Fibroblast of skin of right quadriceps (primary cell): ENCODE measurements at regions not wholly inside any gene's neighbourhood (a gene's known extent, or its start where the extent isn't known, plus 50 kb on each side); places are given as distances from the start of the nearest gene placed in this dataset.
"Not testable (repeated sequence)": the region's sequence is repeated elsewhere in the genome, so short reads cannot be mapped to it uniquely, and the experiment has no call there.

Experiments
- DNase-seq: peaks from one replicate; pipeline ENCODE4 v3.0.0-alpha.2; 2013

- DNase-seq, result peak; percentile 59
These were observed 59.5 kb upstream of the NEIL3 start for GRCh38 chr4:177250056-177250696.

GRCh38 chr4:177251237-177251636, 58.4 kb upstream of the NEIL3 start:
- DNase-seq, result no peak

GRCh38 chr4:177255359-177255758, 54.3 kb upstream of the NEIL3 start:
- no peak for DNase-seq

- no peak for DNase-seq
These were observed 52.7 kb upstream of the NEIL3 start for GRCh38 chr4:177256950-177257349.

GRCh38 chr4:177259466-177259865, 50.2 kb upstream of the NEIL3 start:
- DNase-seq, result not testable (repeated sequence)
